Fibroblast of skin of right biceps (primary cell): ENCODE measurements at regions not wholly inside any gene's neighbourhood (a gene's known extent, or its start where the extent isn't known, plus 50 kb on each side); places are given as distances from the start of the nearest gene placed in this dataset.
"Not testable (repeated sequence)": the region's sequence is repeated elsewhere in the genome, so short reads cannot be mapped to it uniquely, and the experiment has no call there.

ENCODE experiments used
- DNase-seq: peaks from one replicate; pipeline ENCODE4 v3.0.0-alpha.2; 2013

- DNase-seq = no peak
Measured at GRCh38 chr6:63487103-63487813, 85.0 kb upstream of the LOC128125822 start.

GRCh38 chr6:63491119-63491518, 81.2 kb upstream of the LOC128125822 start:
- no peak for DNase-seq

GRCh38 chr6:63492476-63492875, 79.8 kb upstream of the LOC128125822 start:
- DNase-seq = no peak

GRCh38 chr6:63493557-63493956, 78.7 kb upstream of the LOC128125822 start:
- no peak for DNase-seq

- no peak for DNase-seq
Measured at GRCh38 chr6:63496361-63496804, 75.9 kb upstream of the LOC128125822 start.

GRCh38 chr6:63502156-63502555, 70.1 kb upstream of the LOC128125822 start:
- no peak for DNase-seq

GRCh38 chr6:63503199-63503598, 69.1 kb upstream of the LOC128125822 start:
- no peak for DNase-seq

GRCh38 chr6:63504777-63505384, 67.4 kb upstream of the LOC128125822 start:
- DNase-seq = peak; percentile 38

- DNase-seq = no peak
Measured at GRCh38 chr6:63507096-63507495, 65.2 kb upstream of the LOC128125822 start.

- DNase-seq = peak; percentile 54
Measured at GRCh38 chr6:63509652-63510352, 62.5 kb upstream of the LOC128125822 start.

- no peak for DNase-seq
Measured at GRCh38 chr6:63510353-63510686, 62.0 kb upstream of the LOC128125822 start.

GRCh38 chr6:63510849-63511248, 61.4 kb upstream of the LOC128125822 start:
- no peak for DNase-seq

GRCh38 chr6:63514488-63515173, 57.6 kb upstream of the LOC128125822 start:
- DNase-seq = no peak

GRCh38 chr6:63515227-63515626, 57.1 kb upstream of the LOC128125822 start:
- DNase-seq = not testable (repeated sequence)

- no peak for DNase-seq
Measured at GRCh38 chr6:63516186-63516944, 55.9 kb upstream of the LOC128125822 start.

- no peak for DNase-seq
Measured at GRCh38 chr6:63517221-63517620, 55.1 kb upstream of the LOC128125822 start.

GRCh38 chr6:63521475-63522210, 50.6 kb upstream of the LOC128125822 start:
- DNase-seq = no peak
